Neural progenitor cell (in vitro differentiated cells): ENCODE measurements at regions not wholly inside any gene's neighbourhood (a gene's known extent, or its start where the extent isn't known, plus 50 kb on each side); places are given as distances from the start of the nearest gene placed in this dataset.
"Not testable (repeated sequence)": the region's sequence is repeated elsewhere in the genome, so short reads cannot be mapped to it uniquely, and the experiment has no call there.

Experiments used
- CTCF ChIP-seq: fragments of 200-600 bp; sonication (generic); IDR thresholded peaks from 2 replicates; pipeline ENCODE4 v1.5.1; 2017; ENCODE audit warnings: antibody characterized with exemption, mild to moderate bottlenecking
- EZH2phosphoT487 ChIP-seq: fragments of 200-600 bp; sonication (generic); IDR thresholded peaks from 2 replicates; pipeline ENCODE4 v1.6.1; 2017; ENCODE audit warnings: antibody characterized with exemption

- not testable (repeated sequence) for TF ChIP-seq CTCF, EZH2phosphoT487
Observed at GRCh38 chr7:35133465-35133864, 96.2 kb upstream of the DPY19L1 start.
